ENCODE measurements at regions not wholly inside any gene's neighbourhood (a gene's known extent, or its start where the extent isn't known, plus 50 kb on each side); places are given as distances from the start of the nearest gene placed in this dataset.

DNA sequence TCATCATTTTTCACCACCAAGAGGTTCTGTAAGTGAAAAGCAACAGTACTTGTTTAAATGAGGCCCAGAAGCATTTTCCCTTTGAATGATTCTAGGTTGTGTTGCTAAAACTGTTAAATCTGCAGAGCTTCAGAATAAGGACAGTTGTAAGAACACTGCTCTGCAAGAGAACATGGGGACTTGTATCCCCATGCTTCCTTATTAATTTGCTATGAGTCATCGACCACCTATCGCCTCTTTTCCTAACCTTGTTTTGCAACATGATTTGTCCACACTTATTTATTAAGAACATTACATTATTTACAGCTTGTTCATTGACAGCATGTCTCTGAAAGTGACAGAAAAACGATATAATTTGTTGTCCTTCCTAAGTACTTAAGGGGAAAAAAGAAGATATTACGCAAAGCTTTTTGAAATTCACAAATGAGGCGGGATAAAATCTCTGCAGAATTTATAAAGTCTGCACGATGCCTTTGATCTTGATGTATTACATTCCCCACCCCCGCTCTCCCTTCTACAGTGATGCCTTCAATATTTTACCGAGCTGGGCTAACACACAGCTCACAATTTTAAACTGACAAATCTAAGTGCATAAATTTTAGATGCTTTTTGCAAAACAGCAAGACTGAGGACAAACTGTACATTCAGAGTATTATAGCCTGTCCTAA is 220.0 kb upstream of the SPTLC3 start:
- Histone ChIP-seq H3K4me3 (ENCODE audit: low read depth, low read length) (no peak overlapping the region), H3K27ac (ENCODE audit: low read depth) (no peak overlapping the region), H3K36me3 (ENCODE audit: insufficient read depth) (no peaks in the 10 kb centered on the region), H3K4me1 (ENCODE audit: insufficient read depth) (no peaks in the 10 kb centered on the region)
- 73% methylated on average over 8 of the region's 8 CpGs for WGBS
- no peak for DNase-seq (ENCODE audit: extremely low spot score)

DNA sequence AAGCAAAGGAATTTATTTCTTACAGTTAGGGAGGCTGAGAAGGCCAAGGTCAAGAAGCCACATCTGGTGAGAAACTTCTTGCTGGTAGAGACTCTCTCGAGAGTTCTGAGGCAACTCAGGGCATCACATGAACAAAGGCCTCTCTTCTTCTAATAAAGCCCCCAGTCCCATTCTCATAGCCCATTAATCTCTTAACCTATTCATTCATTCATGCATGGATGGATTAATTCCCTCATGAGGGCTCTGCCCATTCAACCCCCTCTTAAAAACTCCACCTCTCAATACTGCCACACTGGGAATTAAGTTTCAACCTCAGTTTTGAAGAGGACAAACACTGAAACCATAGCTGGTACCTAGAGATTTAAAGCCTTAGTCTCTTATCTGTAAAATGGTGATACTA is 217.9 kb upstream of the SPTLC3 start:
- Histone ChIP-seq H3K4me1 (ENCODE audit: insufficient read depth) (no peaks in the 10 kb centered on the region), H3K27ac (ENCODE audit: low read depth) (no peak overlapping the region), H3K36me3 (ENCODE audit: insufficient read depth) (no peaks in the 10 kb centered on the region), H3K4me3 (ENCODE audit: low read depth, low read length) (no peak overlapping the region)
- no peak for DNase-seq (ENCODE audit: extremely low spot score)
- WGBS = 93% methylated on average over 1 of the region's 1 CpG

GRCh38 chr20:12798286-12798685 is 210.5 kb upstream of the SPTLC3 start:
- H3K36me3 ChIP-seq (ENCODE audit: insufficient read depth) = no peaks in the 10 kb centered on the region
- no peak for DNase-seq (ENCODE audit: extremely low spot score)
- H3K27ac ChIP-seq (ENCODE audit: low read depth) = no peak overlapping the region
- H3K4me3 ChIP-seq (ENCODE audit: low read depth, low read length) = no peak overlapping the region
- no peaks in the 10 kb centered on the region for H3K4me1 ChIP-seq (ENCODE audit: insufficient read depth)
- 72% methylated on average over 4 of the region's 4 CpGs for WGBS

GRCh38 chr20:12808006-12808567 is 200.7 kb upstream of the SPTLC3 start:
- Histone ChIP-seq H3K4me3 (ENCODE audit: low read depth, low read length) (no peak overlapping the region), H3K27ac (ENCODE audit: low read depth) (no peak overlapping the region), H3K36me3 (ENCODE audit: insufficient read depth) (no peaks in the 10 kb centered on the region), H3K4me1 (ENCODE audit: insufficient read depth) (no peaks in the 10 kb centered on the region)
- no peak for DNase-seq (ENCODE audit: extremely low spot score)
- 86% methylated on average over 2 of the region's 2 CpGs for WGBS

DNA sequence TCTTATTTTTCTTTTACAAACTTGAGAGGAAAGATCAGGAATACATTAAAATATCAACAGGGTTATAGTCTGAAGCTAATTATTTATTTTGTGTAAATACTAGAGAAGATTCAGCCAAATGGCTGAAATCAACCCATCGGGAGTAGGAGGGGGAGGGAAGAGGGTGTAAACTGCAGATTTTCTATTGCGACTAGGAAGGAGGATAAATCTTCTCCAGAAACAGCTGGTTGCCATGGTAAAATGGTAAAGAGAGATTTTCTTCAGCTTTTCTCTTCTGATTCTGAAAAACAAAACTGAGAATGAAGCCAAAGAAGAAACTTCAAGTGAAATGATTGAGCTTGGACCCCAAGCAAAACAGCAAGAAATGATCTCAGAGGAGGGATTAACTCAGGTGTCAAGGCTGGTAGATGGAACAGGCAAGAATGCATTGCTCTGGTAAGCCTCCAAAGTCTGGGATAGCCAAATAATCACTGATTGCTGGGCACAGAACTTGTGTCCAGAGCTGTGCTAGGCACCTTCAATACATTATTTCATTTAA is 193.5 kb upstream of the SPTLC3 start:
- Histone ChIP-seq H3K4me3 (ENCODE audit: low read depth, low read length) (no peak overlapping the region), H3K36me3 (ENCODE audit: insufficient read depth) (no peaks in the 10 kb centered on the region), H3K4me1 (ENCODE audit: insufficient read depth) (no peaks in the 10 kb centered on the region), H3K27ac (ENCODE audit: low read depth) (no peak overlapping the region)
- 26% methylated on average over 2 of the region's 2 CpGs for whole genome bisulfite sequencing
- peak; percentile 28 for DNase-seq (ENCODE audit: extremely low spot score)

GRCh38 chr20:12815778-12816408 is 192.9 kb upstream of the SPTLC3 start:
- H3K4me1 ChIP-seq (ENCODE audit: insufficient read depth) = no peaks in the 10 kb centered on the region
- 76% methylated on average over 3 of the region's 3 CpGs for WGBS
- no peak overlapping the region for H3K27ac ChIP-seq (ENCODE audit: low read depth)
- no peak overlapping the region for H3K4me3 ChIP-seq (ENCODE audit: low read depth, low read length)
- DNase-seq (ENCODE audit: extremely low spot score) = no peak
- H3K36me3 ChIP-seq (ENCODE audit: insufficient read depth) = no peaks in the 10 kb centered on the region

GRCh38 chr20:12821249-12821648 is 187.5 kb upstream of the SPTLC3 start:
- H3K4me3 ChIP-seq (ENCODE audit: low read depth, low read length) = no peak overlapping the region
- whole genome bisulfite sequencing = 48% methylated on average over 3 of the region's 3 CpGs
- no peaks in the 10 kb centered on the region for H3K4me1 ChIP-seq (ENCODE audit: insufficient read depth)
- no peak overlapping the region for H3K27ac ChIP-seq (ENCODE audit: low read depth)
- H3K36me3 ChIP-seq (ENCODE audit: insufficient read depth) = no peaks in the 10 kb centered on the region
- no peak for DNase-seq (ENCODE audit: extremely low spot score)

- no peaks in the 10 kb centered on the region for H3K4me1 ChIP-seq (ENCODE audit: insufficient read depth)
- DNase-seq (ENCODE audit: extremely low spot score) = no peak
- no peaks in the 10 kb centered on the region for H3K36me3 ChIP-seq (ENCODE audit: insufficient read depth)
- H3K27ac ChIP-seq (ENCODE audit: low read depth) = no peak overlapping the region
- WGBS = 88% methylated on average over 3 of the region's 3 CpGs
- H3K4me3 ChIP-seq (ENCODE audit: low read depth, low read length) = no peak overlapping the region
Observed at GRCh38 chr20:12823734-12824133, 185.0 kb upstream of the SPTLC3 start.

DNA sequence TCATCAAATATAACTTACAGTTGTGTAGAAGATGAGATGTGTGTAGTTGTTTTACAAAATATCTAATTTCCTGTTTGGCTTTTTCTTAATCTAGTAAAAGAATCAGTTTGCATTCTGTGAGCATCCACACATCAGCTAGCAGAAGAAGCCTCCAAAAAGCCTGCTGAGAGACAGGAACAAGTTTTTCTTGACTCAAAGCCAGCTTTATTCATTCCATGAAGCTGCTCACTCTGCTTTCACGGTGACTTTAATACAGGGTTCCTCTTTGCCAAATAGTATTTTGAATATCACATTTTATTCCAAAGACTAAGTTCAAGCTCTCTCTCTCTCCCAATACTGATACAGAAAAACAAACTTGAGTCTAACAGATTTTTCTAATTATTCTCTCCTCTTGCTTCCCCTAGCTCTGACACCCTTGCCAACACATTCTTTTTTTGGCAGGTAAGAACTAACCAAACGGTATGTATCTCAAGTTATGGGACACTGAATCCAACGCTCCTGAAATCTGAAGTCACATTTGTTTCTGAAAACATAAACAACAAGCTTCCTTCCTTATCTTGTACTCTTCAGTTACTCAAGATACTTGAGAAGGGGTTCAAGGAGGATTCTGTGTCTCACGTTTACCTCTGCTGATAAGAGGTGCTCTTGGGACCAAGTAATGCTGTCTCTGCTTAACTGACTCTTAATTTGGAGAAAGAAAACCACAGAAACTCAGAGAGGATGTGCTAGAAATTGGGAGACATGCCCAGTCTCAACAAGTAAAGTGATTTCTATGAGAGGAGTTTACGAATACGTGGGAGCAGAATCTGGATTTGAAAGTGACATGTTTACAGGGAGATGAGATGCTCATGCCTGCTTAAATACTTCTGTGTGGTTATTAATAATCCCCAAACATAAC is 184.2 kb upstream of the SPTLC3 start:
- WGBS = 19% methylated on average over 6 of the region's 6 CpGs
- H3K36me3 ChIP-seq (ENCODE audit: insufficient read depth) = no peaks in the 10 kb centered on the region
- no peak overlapping the region for H3K4me3 ChIP-seq (ENCODE audit: low read depth, low read length)
- H3K27ac ChIP-seq (ENCODE audit: low read depth) = no peak overlapping the region
- no peaks in the 10 kb centered on the region for H3K4me1 ChIP-seq (ENCODE audit: insufficient read depth)
- peak; percentile 54 for DNase-seq (ENCODE audit: extremely low spot score)

DNA sequence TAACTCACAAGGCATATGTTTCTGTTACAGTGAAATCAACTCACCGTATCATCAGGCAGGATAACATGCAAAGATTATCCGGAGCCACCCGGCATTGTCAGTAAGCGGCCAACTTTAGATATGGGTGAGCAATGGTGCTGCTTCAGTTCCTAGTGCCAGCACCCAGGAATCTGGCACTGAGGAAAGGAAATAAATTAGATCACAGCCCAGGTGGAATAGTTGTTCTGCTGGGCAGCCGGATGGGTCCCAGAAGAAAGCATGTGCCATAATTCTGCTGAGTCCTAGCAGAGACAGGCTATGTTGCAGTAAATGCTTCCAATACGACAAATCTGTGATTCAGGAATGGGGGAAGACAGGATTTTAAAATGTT is 183.6 kb upstream of the SPTLC3 start:
- Histone ChIP-seq H3K36me3 (ENCODE audit: insufficient read depth) (no peaks in the 10 kb centered on the region), H3K27ac (ENCODE audit: low read depth) (no peak overlapping the region), H3K4me1 (ENCODE audit: insufficient read depth) (no peaks in the 10 kb centered on the region), H3K4me3 (ENCODE audit: low read depth, low read length) (no peak overlapping the region)
- WGBS = 28% methylated on average over 6 of the region's 6 CpGs
- no peak for DNase-seq (ENCODE audit: extremely low spot score)

DNA sequence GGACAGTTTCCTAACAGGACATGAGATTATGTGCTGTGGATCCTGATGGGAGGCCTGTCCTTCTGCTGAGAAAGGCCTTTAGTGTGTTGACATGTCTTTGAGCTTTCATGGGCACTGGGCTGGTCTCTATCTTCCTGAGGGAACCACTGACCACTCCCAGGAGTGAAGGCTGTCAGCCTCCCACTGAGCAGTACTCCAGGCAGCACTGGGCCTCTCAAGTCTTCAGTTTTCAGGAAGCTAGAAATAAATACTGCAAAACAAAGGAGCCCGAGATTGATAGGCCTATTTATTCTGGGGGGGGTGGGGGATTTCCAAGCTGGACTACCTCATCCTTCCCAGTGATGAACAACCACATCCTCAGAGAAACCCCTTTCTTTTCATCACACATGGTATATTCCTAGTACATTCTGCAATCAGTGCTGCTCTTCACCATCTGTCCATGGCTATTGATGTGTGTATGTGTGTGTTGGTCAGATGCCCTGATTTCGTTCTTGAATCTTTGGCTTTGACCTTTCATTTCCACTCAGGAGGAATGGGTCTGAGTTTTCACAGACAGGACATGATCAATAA is 180.9 kb upstream of the SPTLC3 start:
- Histone ChIP-seq H3K27ac (ENCODE audit: low read depth) (no peak overlapping the region), H3K4me1 (ENCODE audit: insufficient read depth) (no peaks in the 10 kb centered on the region), H3K36me3 (ENCODE audit: insufficient read depth) (no peaks in the 10 kb centered on the region), H3K4me3 (ENCODE audit: low read depth, low read length) (no peak overlapping the region)
- WGBS = 77% methylated on average over 2 of the region's 2 CpGs
- no peak for DNase-seq (ENCODE audit: extremely low spot score)

- WGBS = 63% methylated on average over 5 of the region's 5 CpGs
- no peak for DNase-seq (ENCODE audit: extremely low spot score)
- Histone ChIP-seq H3K4me3 (ENCODE audit: low read depth, low read length) (no peak overlapping the region), H3K4me1 (ENCODE audit: insufficient read depth) (no peaks in the 10 kb centered on the region), H3K36me3 (ENCODE audit: insufficient read depth) (no peaks in the 10 kb centered on the region), H3K27ac (ENCODE audit: low read depth) (no peak overlapping the region)
Observed at GRCh38 chr20:12829170-12829569, 179.6 kb upstream of the SPTLC3 start.

- no peak overlapping the region for H3K27ac ChIP-seq (ENCODE audit: low read depth)
- no peaks in the 10 kb centered on the region for H3K4me1 ChIP-seq (ENCODE audit: insufficient read depth)
- 62% methylated on average over 1 of the region's 1 CpG for WGBS
- DNase-seq (ENCODE audit: extremely low spot score) = no peak
- H3K36me3 ChIP-seq (ENCODE audit: insufficient read depth) = no peaks in the 10 kb centered on the region
- no peak overlapping the region for H3K4me3 ChIP-seq (ENCODE audit: low read depth, low read length)
Observed at GRCh38 chr20:12833861-12834260, 174.9 kb upstream of the SPTLC3 start.

All from urinary bladder (tissue), 3 donors.